ENCODE measurements at regions not wholly inside any gene's neighbourhood (a gene's known extent, or its start where the extent isn't known, plus 50 kb on each side); places are given as distances from the start of the nearest gene placed in this dataset.

- TF ChIP-seq CTCF (IDR thresholded peaks at IDR 0.05) (no peak), POLR2A (IDR thresholded peaks at IDR 0.05) (no peak)
Measured at GRCh38 chr21:21764281-21764680, 766.1 kb downstream of the NCAM2 start.

Data from uterus (tissue), 2 donors.